Caki2 (cell line): ENCODE measurements at regions not wholly inside any gene's neighbourhood (a gene's known extent, or its start where the extent isn't known, plus 50 kb on each side); places are given as distances from the start of the nearest gene placed in this dataset.
"Not testable (repeated sequence)": the region's sequence is repeated elsewhere in the genome, so short reads cannot be mapped to it uniquely, and the experiment has no call there.

Source experiments
- DNase-seq: peaks from one replicate; pipeline ENCODE4 v3.0.0-alpha.2; 2015; ENCODE audit warnings: low read depth
- in situ Hi-C: cut with HindIII; loops from 2 replicates; pipeline ENCODE4 v1.10.0; 2016; ENCODE audit warnings: low sequenced_read_pairs, low pct_unique_long_range_greater_than_20kb, mixed read lengths

- DNase-seq = no peak
- in situ Hi-C loops = no loop called here
Observed at GRCh38 chr5:100130307-100130706, 404.9 kb upstream of the FAM174A start.

DNA sequence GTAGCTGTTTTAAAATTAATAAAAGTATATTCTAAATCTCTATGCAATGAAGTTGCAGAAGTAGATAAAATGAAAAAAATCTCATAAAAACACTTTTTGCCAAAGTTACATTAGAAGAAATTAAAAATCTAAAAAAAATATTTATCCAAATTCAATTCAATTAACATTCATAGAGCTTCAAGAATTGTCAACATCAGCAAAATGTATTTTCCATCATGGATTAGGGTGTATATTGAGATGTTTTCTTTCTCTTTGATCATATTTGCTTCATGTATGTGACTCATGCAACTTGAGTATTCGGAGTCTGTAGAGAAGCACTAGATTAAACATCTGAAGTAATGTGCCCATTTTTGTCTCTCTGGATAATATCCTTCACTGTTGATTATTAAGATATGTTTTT, 415.3 kb upstream of the FAM174A start:
- in situ Hi-C loops = no loop called here
- no peak for DNase-seq

- no peak for DNase-seq
- in situ Hi-C loops = no loop called here
Observed at GRCh38 chr5:100110497-100110896, 424.7 kb upstream of the FAM174A start.

GRCh38 chr5:100108883-100109282, 426.3 kb upstream of the FAM174A start:
- no peak for DNase-seq
- in situ Hi-C loops = no loop called here

DNA sequence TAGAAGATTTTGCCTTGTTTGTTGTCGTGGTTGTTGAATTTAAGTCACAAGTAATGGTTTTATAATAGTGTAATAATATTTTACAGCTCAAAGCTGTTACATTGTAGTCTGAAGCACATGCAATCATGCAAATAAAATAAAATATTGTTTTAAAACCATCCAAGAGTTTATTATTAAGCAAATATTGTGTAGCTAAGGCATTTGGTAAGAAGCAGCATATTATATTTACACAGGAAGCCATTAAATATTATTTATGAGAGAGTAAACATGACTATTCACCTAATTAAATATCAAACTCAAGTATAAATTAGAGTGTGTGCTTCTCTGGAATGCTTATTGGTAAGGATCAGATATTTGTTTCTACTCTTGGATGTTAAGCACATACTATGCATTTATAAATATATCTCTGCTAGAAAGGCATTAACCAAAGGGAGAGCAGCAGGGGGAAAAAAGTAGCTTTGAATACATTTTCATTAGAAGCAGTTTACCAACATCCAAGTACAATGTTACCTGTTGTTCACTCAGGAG, 431.5 kb upstream of the FAM174A start:
- in situ Hi-C loops, DNase-seq: not testable (repeated sequence)

DNA sequence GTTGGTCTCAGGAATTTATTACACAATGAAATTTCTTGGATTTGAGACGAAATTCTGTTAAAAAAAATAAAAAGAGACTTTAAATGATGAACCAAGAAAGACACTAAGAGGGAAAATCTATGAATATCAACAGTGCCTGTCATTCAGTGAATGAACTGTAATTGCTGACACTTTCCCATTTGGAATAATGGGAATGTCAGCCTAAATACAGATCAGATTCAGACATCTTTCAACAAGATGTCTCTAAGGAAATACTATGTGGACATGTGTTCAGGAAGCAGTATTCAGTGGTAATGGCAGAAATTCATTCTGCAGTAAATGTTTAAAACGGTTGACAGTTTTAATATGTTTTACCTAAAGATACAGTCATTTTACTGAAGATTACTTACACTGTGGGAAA, 433.7 kb upstream of the FAM174A start:
- DNase-seq, in situ Hi-C loops: not testable (repeated sequence)

- DNase-seq, in situ Hi-C loops: not testable (repeated sequence)
Observed at GRCh38 chr5:100096328-100096727, 438.8 kb upstream of the FAM174A start.

GRCh38 chr5:100080703-100081102, 454.5 kb upstream of the FAM174A start:
- DNase-seq = peak; percentile 22
- in situ Hi-C loops = not testable (repeated sequence)

- in situ Hi-C loops, DNase-seq: not testable (repeated sequence)
Observed at GRCh38 chr5:100079163-100079562, 456.0 kb upstream of the FAM174A start.

DNA sequence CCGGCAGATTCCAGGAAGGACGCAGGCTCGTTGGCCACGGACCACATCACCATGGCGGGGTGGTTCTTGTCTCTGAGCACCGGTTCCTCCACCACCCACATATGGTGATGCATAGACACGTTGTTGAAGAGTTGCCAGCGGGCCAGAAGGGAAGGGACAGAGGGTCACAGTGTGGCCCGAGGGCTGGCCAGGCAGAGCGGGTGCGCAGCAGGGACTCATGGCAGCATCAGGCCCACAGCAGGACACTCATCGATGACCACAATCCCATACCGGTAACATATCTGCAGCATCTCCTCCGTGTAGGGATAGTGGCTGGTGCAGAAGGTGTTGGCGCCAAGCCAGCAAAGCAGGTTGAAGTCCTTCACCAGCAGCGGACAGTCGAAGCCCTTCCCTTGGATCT, 469.2 kb upstream of the FAM174A start:
- in situ Hi-C loops, DNase-seq: not testable (repeated sequence)

- no peak for DNase-seq
- in situ Hi-C loops = no loop called here
Observed at GRCh38 chr5:100043475-100043874, 491.7 kb upstream of the FAM174A start.

DNA sequence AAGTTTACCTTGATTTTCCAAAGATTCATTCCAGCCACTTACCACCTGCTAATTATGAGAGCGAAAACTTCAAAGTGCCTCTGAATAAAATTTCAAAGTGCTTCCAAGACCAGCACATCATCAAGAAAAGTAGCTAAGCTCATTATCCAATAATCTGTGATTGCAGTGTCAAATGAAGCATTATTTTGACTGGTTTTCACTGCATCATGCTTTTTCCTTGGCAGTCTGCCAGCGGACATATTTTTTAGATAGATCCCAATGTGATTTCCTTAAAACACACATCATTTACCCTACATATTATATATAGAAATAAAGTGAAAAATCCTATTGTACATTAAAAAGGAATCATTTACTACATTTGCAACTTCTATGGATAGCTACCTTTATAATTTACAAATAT, 508.6 kb upstream of the FAM174A start:
- DNase-seq = no peak
- in situ Hi-C loops = no loop called here

- in situ Hi-C loops = no loop called here
- no peak for DNase-seq
Observed at GRCh38 chr5:100023536-100023935, 511.6 kb upstream of the FAM174A start.

GRCh38 chr5:100017520-100018262, 517.5 kb upstream of the FAM174A start:
- no peak for DNase-seq
- in situ Hi-C loops = no loop called here

DNA sequence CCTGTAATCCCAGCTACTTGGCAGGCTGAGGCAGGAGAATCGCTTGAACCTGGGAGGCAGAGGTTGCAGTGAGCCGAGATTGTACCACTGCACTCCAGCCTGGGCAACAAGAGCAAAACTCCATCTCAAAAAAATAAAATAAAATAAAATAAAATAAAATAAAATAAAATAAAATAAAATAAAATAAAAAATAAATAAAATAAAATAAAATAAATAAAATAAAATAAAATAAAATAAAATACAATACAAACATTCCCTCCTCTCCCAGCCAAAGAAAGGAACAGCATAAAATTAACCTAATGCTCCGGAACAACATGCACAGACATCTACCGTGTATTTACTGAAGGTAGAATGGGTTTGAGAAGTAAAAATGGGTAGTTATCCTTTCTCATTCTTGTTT, 521.9 kb upstream of the FAM174A start:
- in situ Hi-C loops, DNase-seq: not testable (repeated sequence)

DNA sequence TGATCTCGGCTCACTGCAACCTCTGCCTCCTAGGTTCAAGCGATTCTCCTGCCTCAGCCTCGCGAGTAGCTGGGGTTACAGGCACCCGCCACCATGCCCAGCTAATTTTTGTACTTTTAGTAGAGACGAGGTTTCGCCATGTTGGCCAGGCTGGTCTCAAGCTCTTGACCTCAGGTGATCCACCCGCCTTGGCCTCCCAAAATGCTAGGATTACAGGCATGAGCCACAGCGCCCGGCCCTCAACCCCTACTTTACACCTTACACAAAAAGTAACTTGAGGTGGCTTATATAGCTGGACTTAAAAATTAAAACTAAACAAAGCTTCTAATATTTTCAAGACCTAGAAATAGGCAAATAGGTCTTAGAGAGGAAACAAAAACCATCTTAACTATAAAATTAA, 524.0 kb upstream of the FAM174A start:
- DNase-seq, in situ Hi-C loops: not testable (repeated sequence)

DNA sequence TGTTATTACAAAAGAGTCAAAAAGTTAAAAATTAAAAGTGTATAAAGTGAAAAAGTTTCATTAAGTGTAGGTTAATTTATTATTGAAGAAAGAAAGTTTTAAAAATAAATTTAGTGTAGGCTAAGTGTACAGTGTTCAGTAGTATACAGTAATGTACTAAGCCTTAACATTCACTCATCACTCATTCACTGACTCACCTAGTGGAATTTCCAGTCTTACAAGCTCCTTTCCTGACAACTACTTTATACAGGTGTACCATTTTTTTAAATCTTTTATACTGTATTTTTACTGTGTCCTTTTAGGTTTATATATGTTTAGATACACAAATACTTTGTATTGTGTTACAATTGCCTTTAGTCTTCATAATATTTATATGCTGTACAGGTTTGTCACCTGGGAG, 530.2 kb upstream of the FAM174A start:
- DNase-seq = no peak
- in situ Hi-C loops = no loop called here

- in situ Hi-C loops = no loop called here
- DNase-seq = no peak
Observed at GRCh38 chr5:99998319-99998718, 536.9 kb upstream of the FAM174A start.

DNA sequence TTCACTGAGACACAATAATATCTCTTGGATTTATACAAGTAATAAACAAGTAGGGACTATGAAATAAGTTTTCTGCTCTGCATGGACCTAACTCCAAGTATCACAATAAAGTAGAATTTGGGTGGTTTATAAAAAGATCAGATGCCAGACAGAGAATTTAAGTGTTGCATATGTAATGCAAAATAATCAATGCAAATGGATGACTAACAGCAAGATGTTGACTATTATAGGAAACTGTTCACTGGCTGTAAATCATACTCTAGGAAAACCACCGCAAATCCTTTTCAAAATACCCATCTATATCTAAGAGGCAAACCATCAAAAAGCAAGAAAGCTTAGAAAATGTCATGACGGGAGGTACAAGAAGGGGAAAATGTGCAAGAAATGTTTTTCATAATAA, 539.8 kb upstream of the FAM174A start:
- DNase-seq = no peak
- in situ Hi-C loops = no loop called here

DNA sequence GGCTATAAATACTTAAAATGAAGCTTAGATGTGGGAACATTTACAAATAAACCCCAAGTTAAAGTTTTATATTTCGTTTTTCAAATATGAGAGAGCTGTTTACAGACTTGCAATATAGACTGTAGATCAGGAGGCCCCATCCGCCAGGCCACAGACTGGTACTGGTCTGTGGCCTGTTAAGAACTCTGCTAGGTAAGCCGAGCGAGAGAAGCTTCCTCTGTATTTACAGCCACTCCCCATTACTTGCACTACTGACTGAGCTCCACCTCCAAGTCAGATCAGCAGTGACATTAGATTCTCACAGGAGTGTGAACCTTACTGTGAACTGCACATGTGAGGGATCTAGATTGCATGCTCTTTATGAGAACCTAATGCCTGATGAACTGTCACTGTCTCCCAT, 561.4 kb upstream of the FAM174A start:
- in situ Hi-C loops = no loop called here
- DNase-seq = no peak
